NCI-H345 treated with DMSO at 0.1 percent for 48 hours (cell line): ENCODE measurements at regions not wholly inside any gene's neighbourhood (a gene's known extent, or its start where the extent isn't known, plus 50 kb on each side); places are given as distances from the start of the nearest gene placed in this dataset.

Experiments used
- DNase-seq: peaks from one replicate; lab custom pipeline; 2025; ENCODE audit not compliant: unreplicated experiment; lab: John Stamatoyannopoulos, UW

GRCh38 chr15:93882141-93882540, 349.2 kb upstream of the MCTP2 start:
- DNase-seq: no peak

- no peak for DNase-seq
These were observed 350.1 kb upstream of the MCTP2 start for GRCh38 chr15:93881310-93881709.

- no peak for DNase-seq
These were observed 351.0 kb upstream of the MCTP2 start for GRCh38 chr15:93880358-93880757.

GRCh38 chr15:93870583-93870982, 360.8 kb upstream of the MCTP2 start:
- no peak for DNase-seq

GRCh38 chr15:93866948-93867347, 364.4 kb upstream of the MCTP2 start:
- DNase-seq: no peak

- DNase-seq: no peak
These were observed 364.9 kb upstream of the MCTP2 start for GRCh38 chr15:93866476-93866875.

GRCh38 chr15:93865586-93865985, 365.8 kb upstream of the MCTP2 start:
- no peak for DNase-seq

- no peak for DNase-seq
These were observed 368.6 kb upstream of the MCTP2 start for GRCh38 chr15:93862791-93863190.

- DNase-seq: no peak
These were observed 369.2 kb upstream of the MCTP2 start for GRCh38 chr15:93861956-93862741.

GRCh38 chr15:93861413-93861812, 369.9 kb upstream of the MCTP2 start:
- no peak for DNase-seq

- no peak for DNase-seq
These were observed 370.7 kb upstream of the MCTP2 start for GRCh38 chr15:93860701-93861100.

GRCh38 chr15:93859176-93859575, 372.2 kb upstream of the MCTP2 start:
- no peak for DNase-seq

GRCh38 chr15:93855181-93855826, 376.1 kb upstream of the MCTP2 start:
- no peak for DNase-seq

- DNase-seq: no peak
These were observed 377.3 kb upstream of the MCTP2 start for GRCh38 chr15:93854088-93854487.

- DNase-seq: no peak
These were observed 378.6 kb upstream of the MCTP2 start for GRCh38 chr15:93852761-93853160.

GRCh38 chr15:93848490-93848889, 382.9 kb upstream of the MCTP2 start:
- DNase-seq: no peak

GRCh38 chr15:93848076-93848475, 383.3 kb upstream of the MCTP2 start:
- no peak for DNase-seq

GRCh38 chr15:93846148-93846547, 385.2 kb upstream of the MCTP2 start:
- DNase-seq: no peak

- no peak for DNase-seq
These were observed 393.9 kb upstream of the MCTP2 start for GRCh38 chr15:93837450-93837849.

GRCh38 chr15:93835344-93835743, 396.0 kb upstream of the MCTP2 start:
- DNase-seq: no peak

GRCh38 chr15:93831641-93832040, 399.7 kb upstream of the MCTP2 start:
- no peak for DNase-seq

GRCh38 chr15:93830221-93831080, 400.9 kb upstream of the MCTP2 start:
- DNase-seq: peak; percentile 82
